ENCODE measurements at regions not wholly inside any gene's neighbourhood (a gene's known extent, or its start where the extent isn't known, plus 50 kb on each side); places are given as distances from the start of the nearest gene placed in this dataset.

DNA sequence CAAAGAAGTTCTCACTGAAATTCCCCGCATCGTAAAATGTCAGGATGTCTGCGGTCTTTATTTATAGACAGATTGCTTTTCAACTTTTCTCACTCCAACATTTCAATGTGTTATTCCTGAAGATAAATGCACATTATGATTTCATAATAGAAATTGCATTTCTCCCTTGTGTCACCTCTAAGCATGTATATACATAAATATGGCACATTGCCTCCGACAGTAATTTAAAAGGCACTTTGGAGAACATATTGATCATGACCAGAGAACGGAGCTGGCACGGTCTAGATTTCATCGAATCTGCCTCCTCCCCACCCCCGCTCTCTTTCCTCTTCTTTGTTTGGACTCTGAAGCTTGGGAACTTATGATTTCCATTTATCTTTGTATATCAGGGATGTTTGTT is 54.9 kb upstream of the IGSF21 start:
- no peak for ATAC-seq (ENCODE audit: low read depth)
- Mint-ChIP-seq H3K36me3 (ENCODE audit: low read depth) (no peaks in the 10 kb centered on the region), H3K27me3 (peaks cover 7% of the 10 kb centered on the region), H3K4me1 (no peaks in the 10 kb centered on the region), H3K27ac (no peak overlapping the region), H3K4me3 (no peak overlapping the region), H3K9me3 (peaks cover 3% of the 10 kb centered on the region)
- no peak for DNase-seq
- intact Hi-C loops (cut with micrococcal nuclease) = no loop called here
- POLR2A ChIA-PET = no interaction called here
- CTCF ChIA-PET = no interaction called here
- TF ChIP-seq CTCF (IDR thresholded peaks at IDR 0.05) = no peak

GRCh38 chr1:18055156-18055555 is 52.4 kb upstream of the IGSF21 start:
- Mint-ChIP-seq H3K36me3 (ENCODE audit: low read depth) (no peaks in the 10 kb centered on the region), H3K9me3 (no peaks in the 10 kb centered on the region), H3K27me3 (peaks cover 14% of the 10 kb centered on the region), H3K4me1 (no peaks in the 10 kb centered on the region), H3K27ac (no peak overlapping the region), H3K4me3 (no peak overlapping the region)
- CTCF ChIA-PET = no interaction called here
- intact Hi-C loops (cut with micrococcal nuclease) = no loop called here
- no peak for TF ChIP-seq CTCF (IDR thresholded peaks at IDR 0.05)
- POLR2A ChIA-PET = no interaction called here
- DNase-seq (no peak), ATAC-seq (ENCODE audit: low read depth) (no peak)

DNA sequence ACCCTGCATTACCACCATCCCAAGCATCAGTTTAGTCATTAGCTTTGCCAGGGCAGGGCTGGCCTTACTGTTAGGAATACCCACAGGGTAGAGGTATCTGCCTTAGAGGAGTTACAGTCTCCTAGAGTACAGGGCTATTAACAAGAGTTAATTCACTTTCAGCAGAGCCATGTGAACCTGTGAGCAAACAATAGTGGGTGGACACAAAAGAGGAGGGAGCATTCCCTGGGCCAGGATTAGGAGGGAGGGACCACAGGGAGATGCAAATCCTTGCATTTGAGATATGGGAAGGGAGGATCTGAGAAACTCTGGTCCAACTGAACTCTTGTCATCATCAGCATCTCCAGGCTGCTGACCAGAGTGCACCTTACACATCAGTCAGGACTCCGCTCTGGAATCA is 51.1 kb upstream of the IGSF21 start:
- no peak for ATAC-seq (ENCODE audit: low read depth)
- intact Hi-C loops (cut with micrococcal nuclease) = no loop called here
- Mint-ChIP-seq H3K4me3 (no peak overlapping the region), H3K4me1 (no peaks in the 10 kb centered on the region), H3K36me3 (ENCODE audit: low read depth) (no peaks in the 10 kb centered on the region), H3K27ac (no peak overlapping the region), H3K27me3 (peaks cover 20% of the 10 kb centered on the region), H3K9me3 (no peaks in the 10 kb centered on the region)
- POLR2A ChIA-PET = no interaction called here
- TF ChIP-seq CTCF (IDR thresholded peaks at IDR 0.05) = no peak
- CTCF ChIA-PET = no interaction called here
- no peak for DNase-seq

DNA sequence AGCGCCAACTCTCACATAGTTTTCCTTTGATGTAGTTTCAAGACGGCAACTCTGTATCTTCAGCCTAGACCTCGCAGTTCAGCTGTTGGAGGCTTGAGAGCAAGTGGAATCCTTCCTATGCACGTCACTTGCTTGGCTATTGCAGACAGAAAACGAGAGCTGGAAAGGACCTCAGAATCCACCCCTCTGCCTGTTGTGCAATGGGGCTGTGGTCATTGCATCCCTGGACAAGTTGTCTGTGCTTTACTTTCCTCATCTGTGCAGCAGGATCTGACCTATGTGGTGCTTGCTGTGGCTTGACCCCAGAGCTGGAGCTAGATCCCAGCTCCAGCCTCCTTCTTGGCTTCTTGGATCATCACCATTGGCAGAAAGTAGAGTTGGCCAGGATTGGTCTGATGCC is 50.0 kb upstream of the IGSF21 start:
- no peaks in the 10 kb centered on the region for H3K4me1 Mint-ChIP-seq
- intact Hi-C loops (cut with micrococcal nuclease) = no loop called here
- no peak overlapping the region for H3K4me3 Mint-ChIP-seq
- H3K9me3 Mint-ChIP-seq = no peaks in the 10 kb centered on the region
- ChIA-PET CTCF (no interaction called here), POLR2A (no interaction called here)
- no peak for TF ChIP-seq CTCF (IDR thresholded peaks at IDR 0.05)
- DNase-seq = no peak
- no peaks in the 10 kb centered on the region for H3K36me3 Mint-ChIP-seq (ENCODE audit: low read depth)
- ATAC-seq (ENCODE audit: low read depth) = no peak
- H3K27me3 Mint-ChIP-seq = peaks cover 23% of the 10 kb centered on the region
- no peak overlapping the region for H3K27ac Mint-ChIP-seq
